GM13976 (cell line): ENCODE measurements at regions not wholly inside any gene's neighbourhood (a gene's known extent, or its start where the extent isn't known, plus 50 kb on each side); places are given as distances from the start of the nearest gene placed in this dataset.
"Not testable (repeated sequence)": the region's sequence is repeated elsewhere in the genome, so short reads cannot be mapped to it uniquely, and the experiment has no call there.

ENCODE experiments used
- DNase-seq: peaks from one replicate; pipeline ENCODE4 v3.0.0; 2012; ENCODE audit warnings: low spot score
- CTCF ChIP-seq: IDR thresholded peaks from 2 replicates; pipeline ENCODE4 v1.5.1; 2012; ENCODE audit warnings: borderline replicate concordance, mild to moderate bottlenecking; ENCODE audit not compliant: insufficient read depth; ENCODE audit errors: extremely low read depth, missing control alignments, control extremely low read depth
- in situ Hi-C: fragments of 300-500 bp; cut with MboI; formaldehyde crosslinking; loops from one replicate; pipeline ENCODE4 v1.12.0; 2022; ENCODE audit warnings: low sequenced_read_pairs, mixed read lengths, inconsistent platforms; ENCODE audit not compliant: unreplicated experiment

GRCh38 chr13:56558698-56559320 is 581.9 kb upstream of the PRR20A start:
- no peak for DNase-seq
- TF ChIP-seq CTCF = no peak
- in situ Hi-C loops = no loop called here

- no peak for TF ChIP-seq CTCF
- in situ Hi-C loops = no loop called here
- DNase-seq = no peak
These were observed 579.4 kb upstream of the PRR20A start for GRCh38 chr13:56561327-56561726.

- in situ Hi-C loops = no loop called here
- no peak for DNase-seq
- no peak for TF ChIP-seq CTCF
These were observed 577.1 kb upstream of the PRR20A start for GRCh38 chr13:56563663-56564062.

- no peak for DNase-seq
- in situ Hi-C loops = no loop called here
- no peak for TF ChIP-seq CTCF
These were observed 553.7 kb upstream of the PRR20A start for GRCh38 chr13:56586976-56587375.

GRCh38 chr13:56615572-56615971 is 525.1 kb upstream of the PRR20A start:
- in situ Hi-C loops = no loop called here
- DNase-seq = no peak
- TF ChIP-seq CTCF = no peak

GRCh38 chr13:56622840-56623239 is 517.9 kb upstream of the PRR20A start:
- TF ChIP-seq CTCF = no peak
- in situ Hi-C loops = no loop called here
- no peak for DNase-seq

GRCh38 chr13:56628886-56629285 is 511.8 kb upstream of the PRR20A start:
- DNase-seq, in situ Hi-C loops: not testable (repeated sequence)

GRCh38 chr13:56631060-56631459 is 509.7 kb upstream of the PRR20A start:
- in situ Hi-C loops = not testable (repeated sequence)

More at GRCh38 chr13:56631060-56631459, 509.7 kb upstream of the PRR20A start:
- not testable (repeated sequence) for DNase-seq
